ENCODE measurements at regions not wholly inside any gene's neighbourhood (a gene's known extent, or its start where the extent isn't known, plus 50 kb on each side); places are given as distances from the start of the nearest gene placed in this dataset.

- DNase-seq, result no peak
These were observed 181.3 kb upstream of the AGAP1 start for GRCh38 chr2:235312571-235312970.

- no peak for DNase-seq
These were observed 179.4 kb upstream of the AGAP1 start for GRCh38 chr2:235314371-235314930.

GRCh38 chr2:235319095-235319494 lies 174.7 kb upstream of the AGAP1 start:
- DNase-seq, result no peak

- DNase-seq, result no peak
These were observed 173.5 kb upstream of the AGAP1 start for GRCh38 chr2:235320326-235320725.

- no peak for DNase-seq
These were observed 169.5 kb upstream of the AGAP1 start for GRCh38 chr2:235324324-235324723.

GRCh38 chr2:235325151-235325550 lies 168.7 kb upstream of the AGAP1 start:
- DNase-seq, result no peak

- DNase-seq, result no peak
These were observed 164.9 kb upstream of the AGAP1 start for GRCh38 chr2:235328991-235329390.

GRCh38 chr2:235330775-235331451 lies 162.9 kb upstream of the AGAP1 start:
- DNase-seq, result no peak

GRCh38 chr2:235332240-235332890 lies 161.5 kb upstream of the AGAP1 start:
- no peak for DNase-seq

- DNase-seq, result no peak
These were observed 160.8 kb upstream of the AGAP1 start for GRCh38 chr2:235333076-235333475.

GRCh38 chr2:235334179-235334578 lies 159.7 kb upstream of the AGAP1 start:
- no peak for DNase-seq

- no peak for DNase-seq
These were observed 150.6 kb upstream of the AGAP1 start for GRCh38 chr2:235343156-235343774.

- no peak for DNase-seq
These were observed 150.0 kb upstream of the AGAP1 start for GRCh38 chr2:235343869-235344268.

- DNase-seq, result no peak
These were observed 148.1 kb upstream of the AGAP1 start for GRCh38 chr2:235345745-235346144.

GRCh38 chr2:235347691-235348090 lies 146.2 kb upstream of the AGAP1 start:
- no peak for DNase-seq

GRCh38 chr2:235348329-235348728 lies 145.5 kb upstream of the AGAP1 start:
- DNase-seq, result no peak

GRCh38 chr2:235350234-235350633 lies 143.6 kb upstream of the AGAP1 start:
- DNase-seq, result no peak

- no peak for DNase-seq
These were observed 141.3 kb upstream of the AGAP1 start for GRCh38 chr2:235352541-235352940.

- no peak for DNase-seq
These were observed 136.0 kb upstream of the AGAP1 start for GRCh38 chr2:235357881-235358280.

GRCh38 chr2:235358981-235359471 lies 134.8 kb upstream of the AGAP1 start:
- DNase-seq, result no peak

GRCh38 chr2:235360446-235360845 lies 133.4 kb upstream of the AGAP1 start:
- DNase-seq, result no peak

- DNase-seq, result no peak
These were observed 128.1 kb upstream of the AGAP1 start for GRCh38 chr2:235365743-235366142.

GRCh38 chr2:235366390-235366789 lies 127.5 kb upstream of the AGAP1 start:
- no peak for DNase-seq

- no peak for DNase-seq
These were observed 127.0 kb upstream of the AGAP1 start for GRCh38 chr2:235366807-235367206.
